HUES48 (cell line): ENCODE measurements at regions not wholly inside any gene's neighbourhood (a gene's known extent, or its start where the extent isn't known, plus 50 kb on each side); places are given as distances from the start of the nearest gene placed in this dataset.

Experiments
- H3K27ac ChIP-seq: one replicate; pipeline ENCODE4 v1.7.0; 2013; ENCODE audit warnings: low read depth, low read length, inconsistent platforms
- H3K27me3 ChIP-seq: 2 replicates; pipeline ENCODE4 v1.6.1; 2013; ENCODE audit warnings: mild to moderate bottlenecking, low read length; ENCODE audit not compliant: control insufficient read depth, insufficient read depth
- H3K36me3 ChIP-seq: 2 replicates; pipeline ENCODE4 v1.6.1; 2013; ENCODE audit warnings: low read length; ENCODE audit not compliant: control insufficient read depth, insufficient read depth
- H3K4me1 ChIP-seq: 2 replicates; pipeline ENCODE4 v1.6.1; 2013; ENCODE audit warnings: mild to moderate bottlenecking, low read length; ENCODE audit not compliant: control insufficient read depth, insufficient read depth
- H3K4me3 ChIP-seq: 2 replicates; pipeline ENCODE4 v1.5.1; 2013; ENCODE audit warnings: mild to moderate bottlenecking, low read depth, low read length
- H3K9ac ChIP-seq: 2 replicates; pipeline ENCODE4 v1.6.1; 2013; ENCODE audit warnings: mild to moderate bottlenecking, low read depth, low read length, moderate library complexity
- H3K9me3 ChIP-seq: 2 replicates; pipeline ENCODE4 v1.6.1; 2013; ENCODE audit warnings: low read length; ENCODE audit not compliant: control insufficient read depth, insufficient read depth

DNA sequence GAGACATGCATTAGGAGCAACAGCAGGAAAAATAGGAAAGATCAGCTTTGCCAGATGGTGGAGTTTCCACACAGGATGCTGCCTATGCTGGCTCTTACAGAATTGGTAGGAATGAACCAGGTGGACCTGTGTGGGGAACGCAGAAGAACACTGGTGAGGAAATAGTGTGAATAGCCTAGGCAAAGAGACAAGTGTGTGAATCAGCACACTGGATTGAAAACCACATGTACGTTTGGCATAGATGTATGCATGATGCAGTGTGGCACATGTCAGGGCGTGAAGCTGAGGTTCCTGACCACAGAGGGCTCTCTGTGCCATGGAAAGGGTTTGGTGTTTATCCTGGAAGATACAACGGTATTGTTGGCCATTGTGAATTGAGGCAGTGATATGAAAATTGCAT lies 156.5 kb upstream of the SLC10A2 start:
- no peaks in the 10 kb centered on the region for H3K4me1 ChIP-seq
- H3K4me3 ChIP-seq: no peak overlapping the region
- H3K9ac ChIP-seq: no peak overlapping the region
- H3K27ac ChIP-seq: no peak overlapping the region
- no peaks in the 10 kb centered on the region for H3K36me3 ChIP-seq
- no peaks in the 10 kb centered on the region for H3K9me3 ChIP-seq
- no peaks in the 10 kb centered on the region for H3K27me3 ChIP-seq

DNA sequence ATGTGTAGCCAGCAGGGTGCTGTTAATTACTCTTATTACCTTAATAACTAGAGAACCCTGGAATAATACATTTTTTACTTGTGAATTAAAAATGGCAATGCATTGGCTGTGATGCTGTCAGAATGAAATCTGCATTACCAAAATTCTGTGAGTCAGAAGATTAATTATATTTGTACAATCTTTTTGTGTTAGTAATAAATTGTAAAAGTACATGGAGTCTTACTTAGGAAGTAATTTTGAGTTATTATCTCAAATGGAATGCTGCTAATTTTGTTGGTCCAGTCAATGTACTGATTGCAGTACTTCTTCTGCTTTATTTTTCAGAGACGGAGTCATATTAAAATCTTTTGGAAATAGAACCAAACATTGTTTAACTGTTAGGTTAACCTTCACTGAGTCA lies 152.0 kb upstream of the SLC10A2 start:
- H3K27ac ChIP-seq: no peak overlapping the region
- H3K27me3 ChIP-seq: no peaks in the 10 kb centered on the region
- H3K4me1 ChIP-seq: no peaks in the 10 kb centered on the region
- H3K36me3 ChIP-seq: no peaks in the 10 kb centered on the region
- H3K9ac ChIP-seq: no peak overlapping the region
- H3K9me3 ChIP-seq: no peaks in the 10 kb centered on the region
- no peak overlapping the region for H3K4me3 ChIP-seq

DNA sequence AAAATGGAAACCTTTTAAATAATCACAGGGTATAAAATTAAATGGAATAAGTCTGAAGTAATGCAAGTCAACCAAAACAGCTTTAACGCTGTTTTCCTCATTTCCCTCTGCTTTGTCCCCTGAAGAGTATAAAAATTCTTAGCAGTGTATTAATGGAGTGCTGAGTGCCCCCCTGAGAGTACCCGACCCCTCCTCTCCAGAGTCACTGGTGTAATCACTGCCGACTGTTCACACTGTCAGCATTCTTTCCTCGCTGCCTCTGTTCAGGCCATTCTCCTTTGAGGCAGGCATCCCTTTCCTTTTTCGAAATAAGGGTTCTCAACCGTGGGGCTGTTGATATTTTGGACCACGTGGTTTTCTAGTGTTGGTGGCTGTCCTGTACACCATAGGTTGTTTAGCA lies 146.9 kb upstream of the SLC10A2 start:
- Histone ChIP-seq H3K4me3 (no peak overlapping the region), H3K9ac (no peak overlapping the region), H3K4me1 (no peaks in the 10 kb centered on the region), H3K36me3 (no peaks in the 10 kb centered on the region), H3K27me3 (no peaks in the 10 kb centered on the region), H3K27ac (no peak overlapping the region), H3K9me3 (no peaks in the 10 kb centered on the region)

DNA sequence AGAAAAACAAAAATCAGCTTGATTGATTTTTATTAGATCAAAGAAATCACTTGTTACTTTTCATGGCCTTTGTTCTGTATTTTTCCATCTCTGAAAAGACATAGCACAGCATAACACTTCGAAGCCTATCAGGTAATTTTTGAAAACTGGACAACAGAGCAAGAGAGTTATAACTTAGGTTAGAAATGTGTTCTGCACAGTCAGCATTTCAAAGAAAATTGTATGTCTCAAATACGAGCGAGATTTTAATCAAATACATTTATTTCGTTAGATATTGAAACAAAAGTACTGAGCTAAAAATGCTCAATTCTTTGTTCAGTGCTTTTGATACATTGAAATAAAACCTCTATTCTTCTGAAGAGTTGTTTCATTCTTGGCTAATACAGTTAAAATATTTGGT lies 144.1 kb upstream of the SLC10A2 start:
- H3K4me3 ChIP-seq: no peak overlapping the region
- no peak overlapping the region for H3K9ac ChIP-seq
- H3K9me3 ChIP-seq: no peaks in the 10 kb centered on the region
- no peaks in the 10 kb centered on the region for H3K27me3 ChIP-seq
- H3K36me3 ChIP-seq: no peaks in the 10 kb centered on the region
- H3K4me1 ChIP-seq: no peaks in the 10 kb centered on the region
- no peak overlapping the region for H3K27ac ChIP-seq

DNA sequence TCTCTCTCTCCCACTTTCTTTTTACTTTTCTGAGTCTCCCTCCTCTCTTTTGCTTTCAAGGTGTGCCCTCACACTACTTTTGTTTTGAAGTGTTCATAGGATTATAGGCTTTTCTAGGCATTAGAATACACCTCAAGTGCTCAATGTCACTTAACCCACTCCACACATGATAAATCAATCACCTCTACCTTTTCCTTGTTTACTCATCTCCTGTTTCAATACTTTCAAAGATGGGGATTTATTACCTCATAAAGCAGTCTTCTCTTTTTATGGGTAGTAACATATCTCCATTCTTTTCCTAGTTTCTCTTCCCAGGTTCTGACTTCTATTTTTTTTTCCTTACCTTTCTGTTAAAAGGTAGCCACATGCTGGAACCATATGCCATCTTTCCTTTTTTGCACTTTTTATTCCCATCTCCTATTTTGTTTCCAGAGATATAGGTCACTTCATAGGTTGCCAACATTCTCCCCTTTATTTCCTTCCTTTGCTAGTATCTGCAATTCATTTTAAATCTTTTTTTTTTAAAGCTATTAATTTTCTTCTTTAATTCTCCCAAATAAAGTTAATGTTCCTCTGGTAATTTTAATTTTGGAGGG lies 137.6 kb upstream of the SLC10A2 start:
- Histone ChIP-seq H3K9ac (no peak overlapping the region), H3K36me3 (no peaks in the 10 kb centered on the region), H3K9me3 (0 out of 2 replicates have a peak, but pooled peaks cover 5% of the 10 kb centered on the region), H3K27me3 (no peaks in the 10 kb centered on the region), H3K27ac (no peak overlapping the region), H3K4me3 (no peak overlapping the region), H3K4me1 (no peaks in the 10 kb centered on the region)

DNA sequence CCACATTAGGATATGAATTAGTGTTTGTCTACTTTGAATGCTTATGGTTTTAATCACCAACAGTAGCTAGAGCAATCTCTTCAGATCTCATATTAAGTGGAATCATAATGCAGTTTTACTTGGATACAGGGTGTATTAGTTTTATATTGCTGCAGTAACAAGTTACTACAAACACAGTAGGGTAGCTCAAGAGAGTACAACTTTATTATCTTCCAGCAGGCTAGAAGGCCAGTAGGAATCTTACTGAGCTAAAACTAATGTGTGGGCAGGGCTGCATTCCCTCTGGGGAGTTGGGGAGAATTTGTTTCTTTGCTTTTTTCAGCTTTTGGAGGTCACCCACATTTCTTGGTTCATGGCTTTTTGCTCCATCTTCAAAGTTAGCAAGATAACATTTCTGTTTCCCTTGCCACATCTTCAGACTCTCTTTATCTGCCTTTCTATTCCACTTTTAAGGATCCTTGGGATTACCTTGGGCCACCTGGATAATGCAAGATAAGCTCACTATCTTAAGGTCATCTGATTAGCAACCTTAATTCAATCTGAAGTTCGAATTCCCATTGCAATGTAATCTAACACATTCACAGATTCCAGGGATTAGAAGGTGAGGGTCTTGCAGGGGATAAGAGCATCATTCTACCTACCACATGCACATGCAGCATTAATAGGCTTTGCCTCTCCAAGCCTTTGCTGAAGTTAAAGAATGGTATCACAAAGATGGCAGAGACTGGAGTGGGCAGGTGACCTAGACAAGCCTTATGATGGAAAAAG lies 134.1 kb upstream of the SLC10A2 start:
- Histone ChIP-seq H3K9ac (no peak overlapping the region), H3K9me3 (0 out of 2 replicates have a peak, but pooled peaks cover 5% of the 10 kb centered on the region), H3K27me3 (no peaks in the 10 kb centered on the region), H3K27ac (no peak overlapping the region), H3K4me3 (no peak overlapping the region), H3K4me1 (no peaks in the 10 kb centered on the region), H3K36me3 (no peaks in the 10 kb centered on the region)

DNA sequence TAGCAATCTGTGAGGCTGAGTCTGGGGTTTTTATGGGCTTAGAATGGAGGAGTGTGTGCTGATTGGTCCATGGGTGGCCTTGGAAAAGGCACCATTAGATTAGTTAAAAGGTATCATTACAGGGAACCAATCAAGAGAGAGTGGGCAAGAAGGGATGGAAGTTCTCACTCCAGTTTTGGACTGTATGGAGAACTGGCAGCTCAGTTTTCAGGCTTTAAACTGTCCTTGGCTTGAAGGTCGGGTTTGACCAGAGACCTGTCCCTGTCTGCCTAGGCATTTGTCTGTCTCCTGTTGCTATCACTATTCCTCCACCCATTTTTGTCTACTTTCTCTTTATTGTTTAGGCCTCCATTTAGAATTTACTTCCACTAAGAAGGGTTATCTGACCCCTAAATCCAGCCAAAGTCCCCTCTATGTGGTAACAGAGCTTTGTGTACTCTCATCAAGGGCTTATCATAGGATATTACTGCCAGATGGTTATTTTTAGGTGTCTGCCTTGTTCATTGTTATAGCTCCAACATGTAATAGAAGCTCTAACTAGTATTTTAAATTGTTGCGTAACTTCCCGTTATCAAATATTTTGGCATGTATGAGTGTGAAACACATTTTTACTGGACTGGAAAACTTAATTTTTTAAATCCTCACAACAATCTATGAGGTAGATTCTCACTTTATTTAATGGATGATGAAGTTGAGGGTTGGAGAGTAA lies 133.3 kb upstream of the SLC10A2 start:
- H3K36me3 ChIP-seq: no peaks in the 10 kb centered on the region
- H3K27me3 ChIP-seq: no peaks in the 10 kb centered on the region
- H3K27ac ChIP-seq: no peak overlapping the region

DNA sequence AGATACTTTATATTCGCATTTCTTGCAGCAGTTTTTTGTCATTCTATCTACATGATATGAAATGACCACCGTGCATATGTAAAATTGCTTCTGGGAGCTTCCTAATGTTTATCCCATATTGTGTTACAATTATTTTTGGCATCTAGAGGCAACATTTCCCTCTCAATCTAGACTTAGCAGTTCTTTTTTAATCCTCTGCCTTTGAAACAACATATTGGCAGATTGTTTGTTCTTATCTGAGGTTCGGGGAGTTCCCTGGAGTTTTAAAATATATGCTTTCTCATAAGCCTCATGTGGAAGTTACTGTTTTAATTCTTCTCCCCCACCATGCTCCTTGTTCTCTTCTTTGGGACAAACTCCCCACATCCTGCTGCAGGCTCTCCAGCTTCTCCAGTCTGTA lies 130.1 kb upstream of the SLC10A2 start:
- no peaks in the 10 kb centered on the region for H3K36me3 ChIP-seq
- H3K9ac ChIP-seq: no peak overlapping the region
- no peak overlapping the region for H3K4me3 ChIP-seq
- no peaks in the 10 kb centered on the region for H3K27me3 ChIP-seq
- H3K4me1 ChIP-seq: no peaks in the 10 kb centered on the region
- 0 out of 2 replicates have a peak, but pooled peaks cover 5% of the 10 kb centered on the region for H3K9me3 ChIP-seq
- H3K27ac ChIP-seq: no peak overlapping the region

More for the DNA sequence above, 133.3 kb upstream of the SLC10A2 start:
- Histone ChIP-seq H3K4me3 (no peak overlapping the region), H3K4me1 (no peaks in the 10 kb centered on the region), H3K9me3 (0 out of 2 replicates have a peak, but pooled peaks cover 5% of the 10 kb centered on the region), H3K9ac (no peak overlapping the region)

DNA sequence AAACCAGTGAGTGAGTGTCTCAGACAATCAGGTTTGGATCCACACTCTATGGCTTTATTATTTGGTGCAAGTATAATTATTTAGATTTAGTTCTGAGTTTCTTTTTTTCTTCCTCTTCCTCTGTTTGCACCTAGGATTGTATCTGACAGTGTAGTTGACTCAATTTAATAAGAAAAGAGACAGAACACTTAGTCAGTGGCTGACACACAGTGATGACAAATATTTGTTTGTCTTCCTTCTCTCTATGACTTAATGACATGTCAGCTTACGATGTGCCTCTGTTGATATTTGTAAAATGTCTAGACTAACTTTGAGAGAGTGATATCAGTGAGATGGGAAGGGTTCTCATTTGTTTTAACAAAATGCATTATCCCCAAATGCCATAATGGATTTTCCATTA lies 129.5 kb upstream of the SLC10A2 start:
- H3K27ac ChIP-seq: no peak overlapping the region
- H3K27me3 ChIP-seq: no peaks in the 10 kb centered on the region
- no peak overlapping the region for H3K4me3 ChIP-seq
- H3K36me3 ChIP-seq: no peaks in the 10 kb centered on the region
- H3K9ac ChIP-seq: no peak overlapping the region
- H3K4me1 ChIP-seq: no peaks in the 10 kb centered on the region
- 0 out of 2 replicates have a peak, but pooled peaks cover 5% of the 10 kb centered on the region for H3K9me3 ChIP-seq

DNA sequence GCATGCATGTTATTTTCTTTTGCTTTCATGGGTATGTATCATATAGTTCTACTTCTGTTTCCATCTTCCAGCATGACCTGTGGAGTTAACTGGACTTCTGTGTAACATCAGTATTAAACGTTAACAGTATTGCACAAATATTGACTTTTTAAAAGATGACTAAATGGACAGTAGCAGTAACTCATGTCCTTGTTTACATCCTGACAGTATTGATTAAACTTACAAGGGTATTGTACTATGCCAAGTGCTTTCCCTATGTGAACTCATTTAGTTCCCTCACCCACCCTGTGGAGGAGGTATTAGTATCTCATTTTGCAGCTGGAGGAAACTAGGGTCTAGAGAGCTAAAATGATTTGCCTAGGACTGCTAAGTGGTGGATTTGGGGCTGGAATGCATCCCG lies 128.7 kb upstream of the SLC10A2 start:
- no peak overlapping the region for H3K9ac ChIP-seq
- H3K27me3 ChIP-seq: no peaks in the 10 kb centered on the region
- no peak overlapping the region for H3K27ac ChIP-seq
- 0 out of 2 replicates have a peak, but pooled peaks cover 5% of the 10 kb centered on the region for H3K9me3 ChIP-seq
- H3K36me3 ChIP-seq: no peaks in the 10 kb centered on the region
- H3K4me1 ChIP-seq: no peaks in the 10 kb centered on the region
- H3K4me3 ChIP-seq: no peak overlapping the region
